IMR-90 (cell line): ENCODE measurements at regions not wholly inside any gene's neighbourhood (a gene's known extent, or its start where the extent isn't known, plus 50 kb on each side); places are given as distances from the start of the nearest gene placed in this dataset.

Experiments used
- ATAC-seq: fragments of 200-7000 bp; cut with Tn5 transposase; 2 replicates; pipeline ENCODE4 v1.9.1; 2020; ENCODE audit warnings: low read depth, mild to moderate bottlenecking, moderate library complexity
- BruUV-seq: library from RNA; stranded (reverse); fragments of 400-500 nt; replicated peaks from 2 replicates; lab custom pipeline; 2021; lab: Mats Ljungman, UMichigan
- CTCF ChIA-PET: fragments of 300-600 bp; formaldehyde crosslinking; extraction: SDS; loops from one replicate; lab custom pipeline; 2021; ENCODE audit warnings: antibody characterized with exemption; lab: Yijun Ruan, JAX
- POLR2A ChIA-PET: fragments of 300-600 bp; sonication (Branson Sonifier 250); formaldehyde crosslinking; loops from one replicate; lab custom pipeline; 2022; ENCODE audit warnings: antibody characterized with exemption; ENCODE audit not compliant: unreplicated experiment; lab: Charles Lee
- DNase-seq: peaks from one replicate; pipeline ENCODE4 v3.0.0; 2013
- H2AFZ ChIP-seq: replicated peaks from 2 replicates; pipeline ENCODE3; 2013; ENCODE audit warnings: low read length, mild to moderate bottlenecking; ENCODE audit not compliant: poor library complexity
- H2AK5ac ChIP-seq: 2 replicates; pipeline ENCODE4 v1.6.1; 2013; ENCODE audit warnings: low read depth, low read length, inconsistent platforms
- H2AK9ac ChIP-seq: replicated peaks from 2 replicates; pipeline ENCODE3; 2013; ENCODE audit warnings: mild to moderate bottlenecking, low read depth, low read length, moderate library complexity; ENCODE audit not compliant: poor library complexity
- H2BK120ac ChIP-seq: 2 replicates; pipeline ENCODE4 v1.6.1; 2013; ENCODE audit warnings: low read depth, low read length, inconsistent platforms
- H2BK15ac ChIP-seq: 3 replicates; pipeline ENCODE4 v1.6.1; 2013; ENCODE audit warnings: low read depth, low read length, inconsistent platforms
- H2BK20ac ChIP-seq: 2 replicates; pipeline ENCODE4 v1.6.1; 2013; ENCODE audit warnings: low read depth, mild to moderate bottlenecking, inconsistent platforms, low read length, moderate library complexity
- H2BK5ac ChIP-seq: 2 replicates; pipeline ENCODE4 v1.6.1; 2013; ENCODE audit warnings: mild to moderate bottlenecking, low read depth, low read length, inconsistent platforms; ENCODE audit not compliant: poor library complexity, severe bottlenecking
- H3K14ac ChIP-seq: replicated peaks from 2 replicates; pipeline ENCODE4 v1.6.1; 2013; ENCODE audit warnings: low read depth, low read length, inconsistent platforms
- H3K18ac ChIP-seq: 2 replicates; pipeline ENCODE4 v1.6.1; 2013; ENCODE audit warnings: low read depth, low read length, control low read depth
- H3K23ac ChIP-seq: 2 replicates; pipeline ENCODE4 v1.6.1; 2013; ENCODE audit warnings: low read depth, low read length, inconsistent platforms
- H3K27ac ChIP-seq: 2 replicates; pipeline ENCODE4 v1.5.1; 2013; ENCODE audit warnings: mild to moderate bottlenecking, control low read depth, low read length; ENCODE audit not compliant: insufficient read depth
- H3K27me3 ChIP-seq: 2 replicates; pipeline ENCODE4 v1.6.1; 2013; ENCODE audit warnings: low read length; ENCODE audit not compliant: control insufficient read depth, insufficient read depth
- H3K36me3 ChIP-seq: 2 replicates; pipeline ENCODE4 v1.6.1; 2013; ENCODE audit warnings: low read length, mixed read lengths; ENCODE audit not compliant: control insufficient read depth, insufficient read depth
- H3K4ac ChIP-seq: 2 replicates; pipeline ENCODE4 v1.6.1; 2013; ENCODE audit warnings: low read depth, low read length, inconsistent platforms
- H3K4me1 ChIP-seq: 2 replicates; pipeline ENCODE4 v1.6.1; 2013; ENCODE audit warnings: low read length, mixed read lengths; ENCODE audit not compliant: control insufficient read depth, insufficient read depth
- H3K4me2 ChIP-seq: 2 replicates; pipeline ENCODE4 v1.6.1; 2013; ENCODE audit warnings: low read depth, mild to moderate bottlenecking, control low read depth, low read length, moderate library complexity
- H3K4me3 ChIP-seq: 2 replicates; pipeline ENCODE4 v1.5.1; 2013; ENCODE audit warnings: low read depth, mild to moderate bottlenecking, control low read depth, low read length, moderate library complexity; ENCODE audit not compliant: insufficient read depth
- H3K56ac ChIP-seq: 2 replicates; pipeline ENCODE4 v1.6.1; 2013; ENCODE audit warnings: low read length, inconsistent platforms; ENCODE audit not compliant: insufficient read depth; ENCODE audit errors: extremely low read depth
- H3K79me1 ChIP-seq, 2 experiments: 2 replicates each; pipeline ENCODE4 v1.6.1; 2013; ENCODE audit warnings: low read length in 2 of 2, inconsistent platforms in 1 of 2, low read depth in 1 of 2
- H3K9ac ChIP-seq: 2 replicates; pipeline ENCODE4 v1.6.1; 2013; ENCODE audit warnings: low read depth, low read length, control low read depth
- H3K9me1 ChIP-seq: 2 replicates; pipeline ENCODE4 v1.6.1; 2013; ENCODE audit warnings: low read length, inconsistent platforms; ENCODE audit not compliant: insufficient read depth
- H3K9me3 ChIP-seq: 2 replicates; pipeline ENCODE4 v1.6.1; 2013; ENCODE audit warnings: low read length; ENCODE audit not compliant: control insufficient read depth, insufficient read depth
- H4K20me1 ChIP-seq: 2 replicates; pipeline ENCODE4 v1.6.1; 2013; ENCODE audit warnings: low read length, inconsistent platforms; ENCODE audit not compliant: insufficient read depth
- H4K5ac ChIP-seq: 2 replicates; pipeline ENCODE4 v1.6.1; 2013; ENCODE audit warnings: mild to moderate bottlenecking, low read depth, low read length, control low read depth
- H4K8ac ChIP-seq, 2 experiments: 2 replicates each; pipeline ENCODE4 v1.6.1; 2013; ENCODE audit warnings: low read depth in 2 of 2, low read length in 2 of 2, control low read depth in 1 of 2, inconsistent platforms in 1 of 2
- H4K91ac ChIP-seq: 2 replicates; pipeline ENCODE4 v1.6.1; 2013; ENCODE audit warnings: low read depth, low read length, inconsistent platforms; ENCODE audit not compliant: insufficient read depth
- BHLHE40 ChIP-seq: fragments of 150-350 bp; IDR thresholded peaks from 2 replicates; pipeline ENCODE4 v1.6.1; 2016; ENCODE audit warnings: mild to moderate bottlenecking, low read depth, low read length
- CEBPB ChIP-seq: IDR thresholded peaks from 2 replicates; pipeline ENCODE4 v1.6.1; 2012; ENCODE audit warnings: low read depth, low read length, improper control_type of control experiment
- CHD1 ChIP-seq: IDR thresholded peaks from 2 replicates; pipeline ENCODE4 v1.6.1; 2012; ENCODE audit warnings: low read depth, low read length, improper control_type of control experiment
- FOS ChIP-seq: fragments of 150-350 bp; IDR thresholded peaks from 2 replicates; pipeline ENCODE4 v1.6.1; 2016; ENCODE audit warnings: low read depth, low read length
- MAFK ChIP-seq: IDR thresholded peaks from 2 replicates; pipeline ENCODE4 v1.6.1; 2012; ENCODE audit warnings: low read depth, low read length, improper control_type of control experiment
- MAZ ChIP-seq: IDR thresholded peaks from 2 replicates; pipeline ENCODE4 v1.6.1; 2012; ENCODE audit warnings: low read depth, mild to moderate bottlenecking, low read length, improper control_type of control experiment, moderate library complexity, borderline replicate concordance
- MXI1 ChIP-seq: IDR thresholded peaks from 2 replicates; pipeline ENCODE4 v1.6.1; 2012; ENCODE audit warnings: low read depth, mild to moderate bottlenecking, low read length, moderate library complexity, borderline replicate concordance
- NFE2L2 ChIP-seq: fragments of 150-350 bp; IDR thresholded peaks from 2 replicates; pipeline ENCODE4 v1.6.1; 2016; ENCODE audit warnings: low read depth, mild to moderate bottlenecking, low read length
- RAD21 ChIP-seq: IDR thresholded peaks from 2 replicates; pipeline ENCODE4 v1.6.1; 2012; ENCODE audit warnings: low read length, improper control_type of control experiment
- RCOR1 ChIP-seq: IDR thresholded peaks from 2 replicates; pipeline ENCODE4 v1.6.1; 2012; ENCODE audit warnings: mild to moderate bottlenecking, low read length, improper control_type of control experiment; ENCODE audit not compliant: insufficient replicate concordance
- RFX5 ChIP-seq: IDR thresholded peaks from 2 replicates; pipeline ENCODE4 v1.8.0; 2012; ENCODE audit warnings: low read depth, mild to moderate bottlenecking, low read length, moderate library complexity
- SMC3 ChIP-seq: fragments of 150-350 bp; IDR thresholded peaks from 2 replicates; pipeline ENCODE4 v1.6.1; 2016; ENCODE audit warnings: low read depth, mild to moderate bottlenecking, antibody characterized with exemption, low read length, moderate library complexity
- WGBS, 2 experiments: methylation state at CpG; one replicate each; pipeline versions ENCODE4 v1.1.5 to v1.1.7; 2013; ENCODE audit warnings: missing lambda C conversion rate in 2 of 2; ENCODE audit not compliant: insufficient read length in 1 of 2; ENCODE audit errors: extremely low coverage in 2 of 2; 5-methylcytosine and 5-hydroxymethylcytosine counted together
- dilution Hi-C: fragments of 300-500 bp; cut with HindIII; formaldehyde crosslinking; loops from one replicate; pipeline ENCODE4 v1.14.3; 2018; ENCODE audit warnings: low sequenced_read_pairs; ENCODE audit not compliant: unreplicated experiment
- in situ Hi-C: fragments of 300-500 bp; cut with MboI; formaldehyde crosslinking; loops from 3 replicates; pipeline ENCODE4 v1.14.3; 2019; ENCODE audit warnings: low sequenced_read_pairs, inconsistent platforms, mixed read lengths
- intact Hi-C: fragments of 100-400 bp; cut with micrococcal nuclease; formaldehyde crosslinking; loops from 2 replicates; pipeline ENCODE4 v1.10.0; 2022
- TF ChIP-seq, protein P1 (sequence below): fragments of 150-350 bp; IDR thresholded peaks from 2 replicates; pipeline ENCODE4 v1.6.1; 2016; ENCODE audit warnings: low read depth, mild to moderate bottlenecking, low read length, moderate library complexity, borderline replicate concordance
- TF ChIP-seq, protein P2 (sequence below): fragments of 150-350 bp; IDR thresholded peaks from 2 replicates; pipeline ENCODE4 v1.6.1; 2017; ENCODE audit warnings: mild to moderate bottlenecking, antibody characterized with exemption, low read length, low read depth

- Histone ChIP-seq H3K9me3 (no peaks in the 10 kb centered on the region), H3K27ac (no peak overlapping the region), H2AFZ (peak overlapping the region; percentile 36), H3K79me1 (no peaks in the 10 kb centered on the region), H3K23ac (no peak overlapping the region), H4K8ac (no peak overlapping the region), H3K56ac (no peak overlapping the region), H3K27me3 (no peaks in the 10 kb centered on the region), H3K18ac (no peak overlapping the region), H3K4ac (peak overlapping the region; percentile 12), H3K4me1 (peaks cover 12% of the 10 kb centered on the region), H4K20me1 (no peaks in the 10 kb centered on the region), H3K36me3 (no peaks in the 10 kb centered on the region), H4K91ac (no peak overlapping the region), H3K9ac (no peak overlapping the region), H2AK5ac (peak overlapping the region; percentile 33), H3K4me2 (no peak overlapping the region), H4K5ac (no peak overlapping the region), H3K14ac (no peak overlapping the region), H2BK120ac (peak overlapping the region; percentile 50; the same call in 1 of the 2 replicates), H3K4me3 (no peak overlapping the region), H2BK5ac (no peak overlapping the region), H2BK15ac (peak overlapping the region; percentile 39; the same call in 1 of the 3 replicates), H3K9me1 (peaks cover 5% of the 10 kb centered on the region; the same call in 1 of the 2 replicates), H2AK9ac (no peak overlapping the region), H2BK20ac (peak overlapping the region; percentile 23; the same call in 1 of the 2 replicates)
- TF ChIP-seq MAZ (no peak), CEBPB (no peak), NFE2L2 (no peak), CHD1 (no peak), RFX5 (no peak), FOS (no peak), MXI1 (no peak), RAD21 (no peak), MAFK (no peak), SMC3 (no peak), BHLHE40 (no peak), RCOR1 (no peak)
- TF ChIP-seq, protein P1, sequence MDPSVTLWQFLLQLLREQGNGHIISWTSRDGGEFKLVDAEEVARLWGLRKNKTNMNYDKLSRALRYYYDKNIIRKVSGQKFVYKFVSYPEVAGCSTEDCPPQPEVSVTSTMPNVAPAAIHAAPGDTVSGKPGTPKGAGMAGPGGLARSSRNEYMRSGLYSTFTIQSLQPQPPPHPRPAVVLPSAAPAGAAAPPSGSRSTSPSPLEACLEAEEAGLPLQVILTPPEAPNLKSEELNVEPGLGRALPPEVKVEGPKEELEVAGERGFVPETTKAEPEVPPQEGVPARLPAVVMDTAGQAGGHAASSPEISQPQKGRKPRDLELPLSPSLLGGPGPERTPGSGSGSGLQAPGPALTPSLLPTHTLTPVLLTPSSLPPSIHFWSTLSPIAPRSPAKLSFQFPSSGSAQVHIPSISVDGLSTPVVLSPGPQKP, result no peak
- TF ChIP-seq, protein P2, sequence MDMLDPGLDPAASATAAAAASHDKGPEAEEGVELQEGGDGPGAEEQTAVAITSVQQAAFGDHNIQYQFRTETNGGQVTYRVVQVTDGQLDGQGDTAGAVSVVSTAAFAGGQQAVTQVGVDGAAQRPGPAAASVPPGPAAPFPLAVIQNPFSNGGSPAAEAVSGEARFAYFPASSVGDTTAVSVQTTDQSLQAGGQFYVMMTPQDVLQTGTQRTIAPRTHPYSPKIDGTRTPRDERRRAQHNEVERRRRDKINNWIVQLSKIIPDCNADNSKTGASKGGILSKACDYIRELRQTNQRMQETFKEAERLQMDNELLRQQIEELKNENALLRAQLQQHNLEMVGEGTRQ, result no peak
- intact Hi-C loops, result no loop called here
- CTCF ChIA-PET, result no interaction called here
- DNase-seq (no peak), ATAC-seq (no peak)
- dilution Hi-C loops, result no loop called here
- in situ Hi-C loops, result loop anchor here (10.0 kb wide), 1 partner anchor 501 kb away; the partner anchor contains the start of gene BMI1
- WGBS, 2 experiments, result no CpG with 5 or more reads among the region's 6 CpGs
- POLR2A ChIA-PET, result no interaction called here
- BruUV-seq, result no TSS peak
Measured at GRCh38 chr10:22825841-22826240, 102.0 kb upstream of the ARMC3 start.
